ENCODE measurements at regions not wholly inside any gene's neighbourhood (a gene's known extent, or its start where the extent isn't known, plus 50 kb on each side); places are given as distances from the start of the nearest gene placed in this dataset.

GRCh38 chr4:179325181-179325580 is 1882.9 kb upstream of the AGA start:
- ATAC-seq (no peak), FAIRE-seq (no peak)

More at GRCh38 chr4:179325181-179325580, 1882.9 kb upstream of the AGA start:
- H3K27me3 ChIP-seq (ENCODE audit: control insufficient read depth in 1 of 2, insufficient read depth in 2 of 2, low read length in 2 of 2) = no peaks in the 10 kb centered on the region
- H3K36me3 ChIP-seq (replicated peaks in 1 of 2; ENCODE audit: control insufficient read depth in 1 of 2, insufficient read depth in 2 of 2, low read length in 2 of 2) = no peaks in the 10 kb centered on the region
- CTCF ChIA-PET (ENCODE audit: low intra/inter-chr PET ratio, low total read pairs) = no interaction called here
- DNase-seq (ENCODE audit: low spot score) = no peak
- no peaks in the 10 kb centered on the region for H4K20me1 ChIP-seq (ENCODE audit: insufficient read depth, low read length)
- H3K4me2 ChIP-seq (ENCODE audit: low read depth, low read length) = no peak overlapping the region
- no peaks in the 10 kb centered on the region for H3K79me2 ChIP-seq (ENCODE audit: insufficient read depth, low read length)
- intact Hi-C loops (cut with micrococcal nuclease; ENCODE audit: unreplicated experiment) (no loop called here), in situ Hi-C loops (cut with HindIII; ENCODE audit: extremely low pct_ligation_motif_present, low pct_unique_long_range_greater_than_20kb) (no loop called here)
- BruUV-seq (replicated peaks) = no TSS peak
- TF ChIP-seq DR1 (CRISPR knock-in tag; IDR thresholded peaks at IDR 0.05) (no peak), ZNF747 (CRISPR knock-in tag; IDR thresholded peaks at IDR 0.05; ENCODE audit: borderline replicate concordance) (no peak), ZNF839 (CRISPR knock-in tag; IDR thresholded peaks at IDR 0.05; ENCODE audit: borderline replicate concordance) (no peak), ZNF776 (CRISPR knock-in tag; IDR thresholded peaks at IDR 0.05) (no peak), ZBTB33 (CRISPR knock-in tag; IDR thresholded peaks at IDR 0.05) (no peak), CC2D1A (CRISPR knock-in tag; IDR thresholded peaks at IDR 0.05) (no peak), HMG20A (CRISPR knock-in tag; IDR thresholded peaks at IDR 0.05; ENCODE audit: borderline replicate concordance) (no peak), RXRA (CRISPR knock-in tag; IDR thresholded peaks at IDR 0.05) (no peak), ZNF704 (CRISPR knock-in tag; IDR thresholded peaks at IDR 0.05; ENCODE audit: borderline replicate concordance) (no peak), BCL3 (CRISPR knock-in tag; IDR thresholded peaks at IDR 0.05) (no peak), ZEB1 (IDR thresholded peaks at IDR 0.05; ENCODE audit: insufficient replicate concordance, low read depth) (no peak), DRAP1 (CRISPR knock-in tag; IDR thresholded peaks at IDR 0.05) (no peak)
- no peak overlapping the region for H3K9ac ChIP-seq (ENCODE audit: insufficient read depth, low read depth, low read length)
- H3K4me3 ChIP-seq (replicated peaks in 1 of 3; ENCODE audit: insufficient read depth in 1 of 3, low read depth in 2 of 3, low read length in 3 of 3) = no peak overlapping the region
- H3K4me1 ChIP-seq (ENCODE audit: insufficient read depth, low read length) = no peaks in the 10 kb centered on the region
- no peak overlapping the region for H2AFZ ChIP-seq (ENCODE audit: low read length)
- no peaks in the 10 kb centered on the region; the same call in 1 of the 2 replicates for H3K9me3 ChIP-seq (ENCODE audit: low read length)
- POLR2A ChIA-PET = no interaction called here
- H3K27ac ChIP-seq (ENCODE audit: extremely low read length, insufficient read depth, low read length) = no peak overlapping the region
- 0% methylated on average over 2 of the region's 2 CpGs for WGBS (ENCODE audit: low lambda C conversion rate)

Data from HepG2 (cell line).